Inflammatory macrophage treated with lipopolysaccharide for 1 hour (primary cell): ENCODE measurements at regions not wholly inside any gene's neighbourhood (a gene's known extent, or its start where the extent isn't known, plus 50 kb on each side); places are given as distances from the start of the nearest gene placed in this dataset.

ENCODE experiments used
- DNase-seq, 2 donors: peaks; one replicate each; pipeline ENCODE4 v3.0.0-alpha.2; 2020 to 2022

DNA sequence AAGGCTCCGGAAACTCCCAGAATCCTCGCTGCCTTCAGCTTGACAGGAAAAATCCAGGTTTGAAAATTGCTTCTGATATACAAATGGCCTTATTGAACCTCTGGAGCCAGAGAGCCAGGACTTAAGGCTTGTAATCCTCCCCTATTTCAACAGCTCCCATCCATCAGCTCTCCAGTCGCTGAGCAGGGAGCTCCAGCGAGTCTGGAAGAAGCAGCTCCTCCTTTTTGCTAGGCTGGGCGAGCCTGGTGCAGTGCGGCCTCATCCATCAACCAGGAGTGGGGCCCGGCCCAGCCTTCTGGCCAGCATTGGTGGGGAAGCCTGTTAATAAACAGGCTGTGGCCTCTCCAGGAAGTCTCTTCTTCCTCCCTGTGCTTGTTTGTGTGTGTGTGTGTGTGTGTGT, 424.4 kb downstream of the TCERG1L start:
- no peak for DNase-seq

DNA sequence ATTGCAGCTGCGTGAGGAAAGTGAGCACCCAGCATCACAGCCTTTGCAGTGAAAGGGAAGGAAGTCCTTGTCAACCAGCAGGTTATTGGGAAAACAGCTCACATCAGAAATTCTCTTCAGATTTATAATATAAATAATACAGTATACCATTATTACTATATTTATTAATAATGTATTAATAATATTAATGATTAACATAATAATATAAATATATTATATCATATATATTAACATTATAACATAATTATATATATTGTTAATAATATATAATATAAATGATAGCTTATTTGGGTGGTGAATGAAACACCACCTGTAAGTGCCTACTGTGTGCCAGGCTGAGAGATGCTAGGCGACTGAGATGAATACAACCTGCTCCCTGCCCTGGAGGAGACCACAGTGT, 423.0 kb downstream of the TCERG1L start:
- no peak for DNase-seq

DNA sequence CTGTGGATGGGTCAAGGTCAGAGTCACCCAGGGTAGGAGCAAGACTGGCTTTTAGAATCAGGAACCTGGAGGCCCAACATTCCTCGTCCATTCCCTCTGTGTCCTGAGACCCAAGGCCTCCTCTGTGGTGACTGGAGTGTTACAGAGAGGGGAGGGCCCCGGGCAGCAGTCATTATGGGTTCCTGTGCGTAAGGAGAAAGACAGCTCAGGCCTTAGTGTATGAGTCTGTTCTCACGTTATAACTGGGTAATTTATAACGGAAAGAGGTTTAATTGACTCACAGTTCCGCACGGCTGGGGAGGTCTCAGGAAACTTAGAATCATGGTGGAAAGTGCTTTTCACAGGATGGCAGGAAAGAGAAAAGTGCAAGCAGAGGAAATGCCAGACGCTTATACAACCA, 422.3 kb downstream of the TCERG1L start:
- DNase-seq: no peak

DNA sequence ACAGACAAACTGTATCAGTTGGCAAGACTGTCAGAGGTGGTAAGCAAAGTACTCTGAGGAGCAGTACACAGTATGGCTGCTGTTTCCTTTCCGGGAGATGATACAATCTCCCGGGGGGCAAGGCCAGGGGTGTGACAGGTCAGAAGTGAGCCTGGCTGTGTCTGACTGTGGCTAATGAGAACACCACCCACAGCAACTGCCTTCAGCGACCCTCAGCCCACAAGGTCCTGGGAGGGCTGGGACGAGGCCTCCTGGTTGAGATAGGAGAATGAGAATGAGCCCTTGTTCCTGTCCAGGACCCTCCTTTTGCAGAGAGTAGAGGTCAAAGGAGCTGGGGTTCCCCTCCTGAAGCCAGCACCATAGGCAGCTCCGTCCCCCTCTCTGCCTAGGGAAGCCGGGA, 421.7 kb downstream of the TCERG1L start:
- DNase-seq: no peak

DNA sequence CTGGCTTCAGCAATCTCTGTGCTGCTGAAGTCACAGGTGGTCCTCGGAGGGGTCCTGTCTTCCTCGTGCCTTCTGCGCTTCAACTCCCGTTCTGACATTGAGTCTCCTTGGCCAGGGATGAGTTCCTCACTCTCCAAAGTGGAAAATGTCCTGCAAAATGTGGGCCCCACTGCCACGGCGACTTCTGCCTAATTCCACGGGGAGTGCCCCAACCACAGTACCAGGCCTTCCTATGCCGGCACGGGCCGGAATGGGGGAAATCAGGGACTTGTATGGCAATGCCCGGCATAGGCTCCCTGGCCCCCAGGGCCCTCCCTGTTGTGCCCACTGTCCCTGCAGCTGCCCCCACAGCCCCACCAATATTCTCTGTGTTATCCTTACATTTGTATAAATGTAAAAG, 420.5 kb downstream of the TCERG1L start:
- DNase-seq: no peak

DNA sequence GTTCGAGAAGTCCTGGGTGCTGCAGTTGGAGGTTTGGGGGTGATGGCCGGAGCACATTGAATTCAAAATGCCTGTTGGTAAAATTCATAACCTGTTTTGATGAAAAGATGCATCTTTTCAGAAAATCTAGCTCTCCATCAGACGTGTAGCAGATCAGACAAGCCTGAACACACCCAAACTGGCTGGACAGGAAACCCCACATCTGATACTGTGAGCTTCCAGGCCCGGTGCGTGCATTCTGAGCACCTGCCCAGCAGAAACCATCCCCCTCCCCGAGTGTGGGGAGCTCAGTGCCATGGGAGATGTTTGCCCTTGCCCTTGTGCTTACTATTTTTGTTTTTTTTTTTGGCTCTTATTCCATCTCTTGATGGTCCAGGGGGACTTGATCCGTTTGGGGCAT, 417.1 kb downstream of the TCERG1L start:
- DNase-seq: no peak

DNA sequence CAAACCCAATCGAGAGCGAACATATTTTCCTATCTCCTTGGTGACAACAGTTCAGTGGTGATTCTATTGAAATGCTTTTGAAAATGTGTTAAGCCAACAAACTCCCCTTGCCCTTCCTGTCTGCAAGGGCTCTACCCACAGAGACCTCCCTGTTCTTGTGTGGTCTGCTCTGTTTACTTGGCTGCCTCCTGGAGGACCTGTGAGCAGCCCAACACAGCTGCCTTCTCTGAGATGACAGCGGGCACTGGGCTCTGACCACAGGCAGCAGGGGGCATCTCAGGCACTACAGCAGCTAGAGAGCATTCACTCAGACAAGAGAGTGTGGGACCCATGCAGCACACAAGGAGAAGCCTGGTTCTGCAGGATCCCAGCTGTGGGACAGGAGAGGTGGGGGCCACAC, 416.4 kb downstream of the TCERG1L start:
- no peak for DNase-seq

DNA sequence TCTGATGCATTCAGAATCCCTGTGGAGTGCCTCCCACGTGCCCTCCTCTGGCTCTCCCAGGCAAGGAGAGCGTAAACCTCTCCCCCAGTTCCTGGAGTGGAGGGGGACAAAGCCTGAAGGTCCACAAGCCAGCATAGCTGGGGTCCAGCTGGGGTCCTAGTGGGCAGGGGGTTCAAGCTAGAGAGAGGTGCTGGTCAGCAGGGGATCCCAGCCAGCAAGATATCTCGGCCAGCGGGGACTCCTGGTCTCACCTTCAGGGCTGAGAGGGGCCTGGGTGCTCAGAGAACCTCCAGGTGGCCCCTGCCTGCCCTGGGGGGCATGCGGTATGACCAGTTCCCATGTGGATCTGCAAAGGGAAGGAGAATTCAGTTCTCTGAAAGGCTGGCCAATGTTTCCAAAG, 413.7 kb downstream of the TCERG1L start:
- no peak for DNase-seq

DNA sequence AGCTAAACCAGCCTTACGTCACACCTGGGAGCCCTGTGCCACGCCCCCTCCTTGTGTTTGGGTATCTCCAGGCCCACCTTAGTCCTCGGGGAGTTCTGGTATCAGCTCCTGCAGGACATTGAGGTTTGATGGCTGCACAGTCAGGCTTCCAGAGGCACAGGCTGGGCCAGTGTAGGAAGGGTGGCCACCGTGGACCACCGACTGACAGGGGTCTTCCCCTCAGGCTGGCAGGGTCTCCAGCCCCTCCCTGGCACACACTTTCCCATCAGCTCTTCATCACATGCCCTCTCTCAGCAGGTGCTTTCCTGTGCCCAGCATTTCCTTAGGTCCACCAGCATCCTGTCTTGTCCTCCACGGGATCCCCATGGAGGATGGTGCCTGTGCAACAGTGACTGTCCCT, 413.1 kb downstream of the TCERG1L start:
- no peak for DNase-seq

DNA sequence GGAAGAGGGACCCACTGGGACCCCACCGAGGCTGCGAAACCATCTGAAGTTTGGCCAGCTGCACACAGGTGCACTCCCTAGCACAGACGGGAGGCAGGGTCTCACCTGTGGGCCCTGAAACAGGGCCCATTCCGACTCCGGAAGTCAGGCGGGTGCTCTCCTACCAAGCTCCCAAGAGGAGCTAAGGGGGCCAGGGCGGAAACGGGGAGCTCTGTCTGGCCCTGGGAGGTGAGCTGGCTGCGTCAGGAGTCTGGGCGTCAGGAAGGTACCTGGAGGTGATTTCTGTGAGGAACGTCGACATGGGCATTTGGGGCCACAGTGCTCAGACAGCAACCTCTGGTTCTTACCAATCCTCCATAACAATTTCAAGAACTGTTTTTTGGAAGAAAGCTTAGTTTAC, 411.7 kb downstream of the TCERG1L start:
- no peak for DNase-seq

DNA sequence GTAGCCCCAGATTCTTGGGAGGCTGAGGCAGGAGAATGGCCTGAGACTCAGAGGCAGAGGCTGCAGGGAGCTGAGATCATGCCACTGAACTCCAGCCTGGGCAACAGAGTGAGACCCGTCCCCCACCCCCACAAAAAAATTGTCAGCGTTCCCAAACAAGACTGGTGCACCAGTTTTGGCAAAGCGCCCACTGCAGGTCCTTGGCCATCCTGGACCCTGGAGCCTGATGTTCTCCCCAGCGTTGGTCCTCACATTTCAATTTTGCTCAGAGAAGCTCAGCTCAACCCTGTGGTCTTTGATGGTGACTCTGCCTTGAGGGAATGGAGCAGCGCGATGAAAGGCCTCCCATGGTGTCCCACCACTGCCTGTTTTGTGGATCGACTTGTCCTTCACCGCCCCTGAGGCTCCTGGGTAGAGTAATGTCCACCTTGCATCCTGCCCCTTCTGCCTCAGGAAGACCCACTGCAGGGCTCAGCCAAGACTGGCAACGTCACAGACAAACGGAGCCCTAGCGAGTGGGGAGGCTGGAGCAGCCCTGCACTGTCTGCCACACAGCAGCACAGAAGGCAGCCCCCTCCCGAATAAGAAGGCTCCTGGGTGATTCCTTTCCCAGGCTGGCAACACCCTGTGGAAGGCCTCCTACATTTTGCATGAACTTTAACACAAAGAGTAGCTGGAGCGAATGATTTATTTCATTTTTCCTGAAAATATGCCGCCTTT, 410.9 kb downstream of the TCERG1L start:
- DNase-seq: no peak

DNA sequence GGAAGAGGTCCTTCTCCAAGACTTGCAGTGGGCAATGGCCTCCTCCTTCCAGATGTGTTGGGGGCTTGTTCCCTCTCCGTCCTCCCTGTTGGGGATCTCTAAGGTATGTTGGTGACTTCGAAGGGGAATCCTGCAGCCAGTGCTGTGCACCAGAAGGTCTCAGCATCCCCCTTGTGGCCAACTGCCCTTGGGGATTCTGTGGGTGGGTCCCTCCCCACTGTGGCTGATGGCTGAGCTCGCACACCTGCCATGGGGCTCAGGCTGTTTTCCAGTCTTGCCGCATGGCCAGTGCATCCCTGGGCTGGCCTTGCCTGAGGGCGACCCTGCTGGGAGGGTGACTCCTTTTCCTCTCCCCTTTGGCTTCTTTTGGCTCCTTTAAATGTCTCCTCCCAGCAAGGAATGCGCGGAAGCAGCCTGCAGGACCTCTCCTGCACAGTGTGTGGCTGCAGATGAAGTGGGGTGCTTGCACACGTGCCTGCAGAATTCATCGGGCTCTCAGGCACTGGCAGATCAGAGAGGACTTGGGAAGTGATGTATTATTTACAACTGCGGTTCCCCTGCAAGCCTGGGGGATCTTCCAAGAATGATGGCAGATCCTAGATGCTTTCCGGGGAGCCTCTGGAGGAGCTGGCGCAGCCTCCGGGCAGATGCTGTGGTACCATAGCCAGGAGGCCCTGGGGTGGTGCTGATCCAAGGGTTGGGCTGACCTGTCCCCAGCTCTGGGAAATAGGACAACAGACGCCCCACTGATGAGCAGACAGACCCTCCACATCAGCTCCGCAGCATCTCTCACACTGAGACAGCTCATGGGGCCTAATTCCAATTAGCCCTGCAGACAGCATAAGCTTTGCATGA, 410.0 kb downstream of the TCERG1L start:
- no peak for DNase-seq

DNA sequence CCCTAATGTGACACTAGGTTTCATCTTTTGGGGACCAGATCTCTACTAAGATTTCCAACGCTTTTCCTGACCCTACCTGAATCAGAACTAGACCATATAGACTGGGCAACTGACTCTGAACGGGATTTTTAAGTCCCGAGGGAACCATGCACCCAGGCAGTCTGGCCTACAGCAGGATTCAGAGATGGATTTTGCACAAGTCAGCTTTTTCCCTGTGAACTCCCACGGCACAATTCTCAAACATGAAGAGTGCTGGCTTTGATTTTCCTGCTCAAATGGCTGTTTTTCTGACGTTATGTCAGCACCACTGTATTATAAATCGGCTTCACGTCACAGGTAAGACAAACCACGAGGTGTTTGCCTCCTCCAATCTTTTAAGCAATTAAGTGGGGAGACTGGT, 409.1 kb downstream of the TCERG1L start:
- DNase-seq: no peak

DNA sequence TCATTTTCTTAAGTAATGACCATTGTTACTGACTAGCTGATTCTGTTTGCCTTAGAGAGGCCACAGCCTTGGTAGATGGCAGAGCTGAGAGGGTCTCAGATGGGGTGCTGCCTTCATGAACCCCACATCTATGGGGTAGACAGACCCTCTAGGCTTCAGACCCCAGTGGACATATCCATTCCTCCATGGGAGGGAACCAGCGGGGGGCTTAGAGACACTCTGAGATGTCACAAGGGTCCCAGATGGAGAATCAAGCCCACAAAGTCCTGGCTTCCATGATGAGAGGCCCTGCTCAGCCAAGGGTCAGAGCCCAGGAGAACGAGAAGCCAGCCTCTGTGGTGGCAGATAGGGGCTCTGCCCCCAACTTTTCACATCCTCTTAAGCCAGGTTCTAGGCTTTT, 408.6 kb downstream of the TCERG1L start:
- DNase-seq: no peak

DNA sequence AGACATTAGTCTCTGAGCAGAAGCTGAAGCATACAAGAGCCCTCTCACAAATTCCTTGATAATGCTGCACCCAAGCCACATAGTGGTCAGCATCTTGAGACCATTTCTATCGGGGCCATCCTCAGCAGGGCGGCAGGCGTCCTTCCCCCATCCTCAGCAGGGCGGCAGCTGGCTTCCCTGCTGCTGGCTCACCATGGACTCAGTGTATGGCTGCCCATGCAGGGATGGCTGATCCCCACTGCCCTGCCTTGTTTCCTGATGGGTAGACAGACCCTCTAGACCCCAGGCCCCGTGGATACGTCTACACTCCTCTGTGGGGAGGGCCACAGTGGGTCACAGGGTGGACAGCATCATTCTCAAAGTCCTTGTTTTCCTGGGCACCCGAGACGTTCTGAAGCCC, 406.8 kb downstream of the TCERG1L start:
- DNase-seq: no peak

DNA sequence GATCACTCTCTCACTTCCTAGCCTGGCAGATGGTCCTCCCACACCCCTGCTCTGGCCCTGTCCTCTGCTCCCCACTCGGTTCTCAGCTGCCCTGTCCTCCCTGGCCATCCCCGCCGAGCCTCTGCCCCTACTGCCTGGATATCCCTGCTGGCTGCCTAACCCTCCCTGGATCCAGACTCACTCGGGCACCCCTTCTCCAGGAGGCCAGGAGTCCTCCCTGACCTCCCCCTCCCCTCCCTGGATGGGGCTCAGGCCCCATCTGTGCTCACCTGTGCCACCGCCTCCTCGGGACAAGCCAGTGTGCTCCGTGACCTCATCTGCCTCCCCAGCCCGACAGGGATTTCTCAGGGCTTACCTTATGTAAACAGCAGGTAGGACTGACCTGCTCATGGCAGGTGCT, 406.1 kb downstream of the TCERG1L start:
- DNase-seq: no peak

DNA sequence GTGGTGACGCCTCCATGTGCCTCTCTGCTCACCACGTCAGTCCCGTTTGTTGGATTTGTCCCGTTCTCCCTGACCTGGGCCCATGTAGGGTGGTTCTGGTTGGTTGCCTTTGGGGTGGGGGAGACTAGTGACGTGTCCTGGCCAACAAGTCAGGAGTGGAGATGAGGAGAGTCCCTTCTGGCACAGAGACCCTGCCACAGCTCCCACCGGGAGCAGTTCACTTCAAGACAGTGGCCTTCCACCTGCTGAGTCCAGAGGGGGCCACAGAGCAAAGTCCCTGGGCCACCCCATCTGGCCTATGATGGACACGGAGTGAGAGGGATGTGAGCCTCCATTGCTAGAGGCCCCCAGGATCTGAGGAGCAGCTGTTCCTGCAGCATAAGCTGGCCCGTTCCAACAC, 405.6 kb downstream of the TCERG1L start:
- DNase-seq: no peak

DNA sequence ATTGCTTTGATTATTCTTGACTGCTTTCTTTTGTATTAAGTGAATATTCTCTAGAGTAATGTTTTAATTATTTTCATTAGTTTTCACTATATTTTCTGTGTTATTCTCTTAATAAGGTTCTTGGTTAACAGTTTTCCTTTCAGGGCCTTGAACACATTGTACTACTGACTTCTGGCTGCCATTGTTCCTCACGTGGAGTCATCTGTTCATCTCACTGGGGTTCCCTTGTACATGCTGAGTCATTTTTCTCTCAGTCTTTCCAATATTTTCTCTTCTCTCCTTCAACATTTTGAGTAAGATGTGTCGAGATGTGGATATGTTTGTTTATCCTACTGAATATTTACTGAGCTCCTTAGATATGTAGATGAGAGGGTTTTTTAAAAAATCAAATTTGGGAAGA, 400.7 kb downstream of the TCERG1L start:
- no peak for DNase-seq

DNA sequence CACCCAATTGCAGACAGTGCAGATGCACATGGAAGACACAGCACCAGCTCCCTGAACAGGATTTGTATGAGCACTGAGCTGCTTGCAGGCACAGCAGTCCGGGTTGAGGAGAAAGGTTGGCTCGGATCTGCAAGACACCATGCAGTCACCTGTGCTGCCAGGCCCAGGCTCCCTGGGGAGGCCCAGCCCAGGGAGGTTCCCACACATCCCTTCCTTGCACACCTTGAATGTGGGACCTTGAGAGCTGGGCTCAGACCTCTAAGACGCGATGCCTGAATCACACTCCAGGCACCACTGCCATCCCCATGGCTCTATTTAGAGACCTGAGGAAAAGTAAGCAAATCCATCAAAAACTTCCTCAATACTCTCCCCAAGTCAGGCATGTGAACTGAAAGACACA, 397.7 kb downstream of the TCERG1L start:
- no peak for DNase-seq

DNA sequence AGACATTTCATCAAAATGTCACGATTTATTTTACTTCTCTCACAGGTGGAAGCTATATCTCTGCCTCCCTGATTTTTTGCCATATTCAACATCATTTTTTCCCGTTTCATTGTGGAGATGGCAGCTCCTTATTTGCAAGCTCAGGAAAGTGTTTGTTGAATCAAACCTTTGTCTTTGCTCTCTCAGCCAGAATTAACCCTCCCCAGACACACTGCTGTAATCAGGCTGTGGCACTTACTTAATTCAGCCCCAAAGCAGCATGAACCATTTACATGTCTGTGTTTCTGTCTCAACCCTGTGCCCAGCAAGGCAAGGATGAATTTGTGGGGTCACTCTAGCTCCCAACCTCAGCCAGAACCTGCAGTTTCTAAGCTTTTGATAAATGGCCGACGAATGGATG, 397.2 kb downstream of the TCERG1L start:
- no peak for DNase-seq

DNA sequence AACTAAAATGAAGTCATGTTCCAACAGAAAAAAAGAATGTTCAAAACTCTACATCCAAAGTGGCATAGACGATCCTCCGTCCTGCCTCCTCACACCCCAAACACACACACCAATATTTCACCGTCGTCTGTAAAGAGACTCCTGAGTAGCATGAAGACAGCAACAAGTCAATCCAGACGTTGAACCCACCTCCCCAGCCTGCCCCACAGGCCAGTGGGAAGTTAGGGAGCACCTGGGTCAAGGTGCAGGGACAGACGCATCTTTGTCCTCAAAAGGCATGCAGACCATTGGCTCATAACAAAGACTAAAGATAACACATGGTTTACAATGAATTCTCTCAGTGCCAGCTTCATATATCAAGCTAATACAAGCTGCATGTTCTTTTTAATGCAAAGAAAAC, 396.5 kb downstream of the TCERG1L start:
- no peak for DNase-seq

DNA sequence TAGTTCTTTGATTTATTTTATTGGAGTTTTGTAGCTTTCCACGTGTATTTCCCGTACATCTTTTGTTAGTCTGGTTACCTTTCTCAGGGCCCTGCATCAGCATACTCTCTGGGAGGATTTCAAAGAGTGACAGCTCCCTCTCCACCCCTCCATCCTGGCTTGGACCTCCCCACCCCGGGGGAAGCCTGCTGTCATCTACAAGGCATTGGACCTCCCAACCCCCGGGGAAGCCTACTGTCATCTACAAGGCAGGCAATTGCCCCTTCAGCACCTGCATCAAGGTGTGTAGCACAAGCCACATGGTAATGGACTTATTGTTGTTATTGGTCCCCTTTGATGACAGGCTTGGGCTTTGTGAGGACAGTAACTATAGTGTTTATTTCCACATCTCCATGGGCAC, 390.1 kb downstream of the TCERG1L start:
- no peak for DNase-seq

DNA sequence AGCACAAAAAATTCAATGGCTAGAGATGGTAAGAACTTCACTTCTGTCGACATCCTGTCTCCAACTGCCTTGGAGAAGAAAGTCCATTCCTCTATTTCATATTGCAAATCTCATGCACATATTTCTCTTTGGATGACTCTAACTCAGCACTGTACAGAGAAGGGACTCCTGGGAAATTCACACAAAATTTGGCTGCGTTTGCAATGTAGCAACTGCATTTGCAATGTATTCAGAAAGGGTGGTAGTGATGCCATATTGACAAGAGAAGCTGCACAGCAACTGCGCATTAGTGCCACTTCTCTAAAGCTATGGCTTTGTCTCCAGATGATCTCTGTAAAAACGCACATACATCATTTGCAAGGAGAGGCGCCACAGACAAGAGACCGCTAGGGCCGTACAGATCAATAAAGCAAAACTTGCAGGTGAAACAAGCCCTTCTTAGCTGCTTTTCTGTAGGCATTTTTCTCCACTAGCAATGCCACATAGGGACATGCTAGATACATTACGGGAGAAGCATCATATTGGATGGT, 389.5 kb downstream of the TCERG1L start:
- no peak for DNase-seq

DNA sequence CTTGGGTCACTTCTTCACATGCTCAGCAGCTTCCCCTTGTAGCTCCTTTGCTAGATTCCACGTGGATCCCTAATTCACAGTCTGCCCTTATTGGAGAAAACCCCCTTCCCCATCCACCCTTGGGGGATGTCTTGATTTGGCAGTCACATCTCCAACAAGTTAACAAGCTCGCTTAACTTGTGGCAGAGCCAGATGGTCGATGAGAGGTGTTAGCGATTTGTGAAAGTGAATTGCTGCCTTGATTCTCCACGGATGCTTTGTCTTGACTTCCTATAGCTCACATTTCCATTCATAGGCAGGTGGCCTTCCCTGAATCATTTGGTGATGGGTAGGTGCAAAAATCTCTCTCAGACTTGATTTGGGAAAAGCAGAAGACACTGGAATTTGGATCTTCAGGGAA, 387.9 kb downstream of the TCERG1L start:
- DNase-seq: no peak
